ENCODE measurements at regions not wholly inside any gene's neighbourhood (a gene's known extent, or its start where the extent isn't known, plus 50 kb on each side); places are given as distances from the start of the nearest gene placed in this dataset.

DNA sequence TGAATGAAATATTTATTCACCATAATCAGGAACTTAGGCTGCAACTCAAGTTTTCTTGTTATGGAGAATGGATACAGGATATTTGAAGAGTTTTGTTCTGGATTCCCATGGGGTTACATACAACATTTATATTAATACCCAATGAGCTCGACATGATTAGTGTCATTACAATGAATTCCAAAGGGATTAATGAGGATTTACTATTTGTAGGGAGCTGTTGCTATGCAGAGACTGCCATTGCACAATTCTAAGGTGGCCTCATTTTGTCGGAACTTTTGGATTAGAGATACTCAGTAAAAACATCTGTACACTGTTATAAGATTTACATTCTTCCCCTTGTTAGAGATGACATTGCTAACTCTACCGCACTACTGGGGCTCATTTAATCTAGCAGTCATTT is 586.8 kb upstream of the MAP3K7 start:
- no peak overlapping the region for H2BK20ac ChIP-seq (ENCODE audit: low read depth, low read length, poor library complexity, severe bottlenecking)
- no peak overlapping the region for H2AK5ac ChIP-seq (ENCODE audit: insufficient read length, low read length)
- Mint-ChIP-seq H3K9me3 (no peaks in the 10 kb centered on the region), H3K27me3 (ENCODE audit: low read depth) (no peaks in the 10 kb centered on the region), H3K36me3 (ENCODE audit: insufficient read depth in 1 of 3, low read depth in 3 of 3) (no peaks in the 10 kb centered on the region), H3K4me1 (peaks cover 57 to 59% of the 10 kb centered on the region in 2 experiments), H3K27ac (no peak overlapping the region), H3K4me3 (no peak overlapping the region)
- no peak overlapping the region for H3K14ac ChIP-seq (ENCODE audit: insufficient read depth, low read length)
- peaks cover 6% of the 10 kb centered on the region for H3K4me1 ChIP-seq (ENCODE audit: insufficient read depth, low read length)
- H2BK15ac ChIP-seq (ENCODE audit: low read depth, low read length): no peak overlapping the region
- no peak overlapping the region for H3K9ac ChIP-seq (ENCODE audit: extremely low read depth, insufficient read length, low read length)
- H3K79me2 ChIP-seq (ENCODE audit: insufficient read depth, low read length): no peaks in the 10 kb centered on the region
- no peak overlapping the region for H2BK120ac ChIP-seq (ENCODE audit: low read depth, low read length, poor library complexity, severe bottlenecking)
- H3K56ac ChIP-seq (ENCODE audit: insufficient read length, low read depth, low read length): no peak overlapping the region
- no peaks in the 10 kb centered on the region for H4K20me1 ChIP-seq (ENCODE audit: control insufficient read depth, insufficient read depth, insufficient read length)
- no peak overlapping the region for H2AFZ ChIP-seq (ENCODE audit: low read length)
- H2BK5ac ChIP-seq (ENCODE audit: insufficient read length, low read length): no peak overlapping the region
- no peak overlapping the region for H4K8ac ChIP-seq (replicated peaks; ENCODE audit: insufficient read length, low read depth, low read length)
- no peaks in the 10 kb centered on the region for H3K9me3 ChIP-seq (ENCODE audit: control insufficient read depth, low read depth, low read length)
- no peaks in the 10 kb centered on the region for H3K23me2 ChIP-seq (ENCODE audit: insufficient read length, low read depth, low read length, poor library complexity, severe bottlenecking)
- TF ChIP-seq, protein P1, sequence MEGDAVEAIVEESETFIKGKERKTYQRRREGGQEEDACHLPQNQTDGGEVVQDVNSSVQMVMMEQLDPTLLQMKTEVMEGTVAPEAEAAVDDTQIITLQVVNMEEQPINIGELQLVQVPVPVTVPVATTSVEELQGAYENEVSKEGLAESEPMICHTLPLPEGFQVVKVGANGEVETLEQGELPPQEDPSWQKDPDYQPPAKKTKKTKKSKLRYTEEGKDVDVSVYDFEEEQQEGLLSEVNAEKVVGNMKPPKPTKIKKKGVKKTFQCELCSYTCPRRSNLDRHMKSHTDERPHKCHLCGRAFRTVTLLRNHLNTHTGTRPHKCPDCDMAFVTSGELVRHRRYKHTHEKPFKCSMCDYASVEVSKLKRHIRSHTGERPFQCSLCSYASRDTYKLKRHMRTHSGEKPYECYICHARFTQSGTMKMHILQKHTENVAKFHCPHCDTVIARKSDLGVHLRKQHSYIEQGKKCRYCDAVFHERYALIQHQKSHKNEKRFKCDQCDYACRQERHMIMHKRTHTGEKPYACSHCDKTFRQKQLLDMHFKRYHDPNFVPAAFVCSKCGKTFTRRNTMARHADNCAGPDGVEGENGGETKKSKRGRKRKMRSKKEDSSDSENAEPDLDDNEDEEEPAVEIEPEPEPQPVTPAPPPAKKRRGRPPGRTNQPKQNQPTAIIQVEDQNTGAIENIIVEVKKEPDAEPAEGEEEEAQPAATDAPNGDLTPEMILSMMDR (conservative IDR thresholded peaks at IDR 0.05): no peak
- H3K4ac ChIP-seq (ENCODE audit: low read depth, low read length): no peak overlapping the region
- no CpG with 5 or more reads among the region's 3 CpGs for WGBS (ENCODE audit: extremely low coverage, insufficient read length, low lambda C conversion rate)
- no peak overlapping the region for H3K4me2 ChIP-seq (ENCODE audit: insufficient read depth, insufficient read length, low read length)
- no peak overlapping the region for H3K18ac ChIP-seq (ENCODE audit: insufficient read length, low read depth, low read length)
- no peaks in the 10 kb centered on the region for H3K27me3 ChIP-seq (ENCODE audit: insufficient read depth, low read length)
- H3T11ph ChIP-seq (ENCODE audit: low read length): no peak overlapping the region
- no peak overlapping the region for H3K23ac ChIP-seq (ENCODE audit: insufficient read length, low read depth, low read length)
- H4K91ac ChIP-seq (ENCODE audit: insufficient read length, low read depth, low read length): no peak overlapping the region
- H2BK12ac ChIP-seq (ENCODE audit: insufficient read length, low read depth, low read length): no peak overlapping the region
- H3K79me1 ChIP-seq (ENCODE audit: insufficient read depth, low read depth, low read length, poor library complexity, severe bottlenecking): no peaks in the 10 kb centered on the region
- DNase-seq: no peak
- no peak overlapping the region for H4K5ac ChIP-seq (ENCODE audit: insufficient read length, low read depth, low read length)
- H3K27ac ChIP-seq (ENCODE audit: insufficient read length, low read depth, low read length): no peak overlapping the region

All from H9 (cell line).